NCI-H2196 treated with DMSO at 0.1 percent for 48 hours (cell line): ENCODE measurements at regions not wholly inside any gene's neighbourhood (a gene's known extent, or its start where the extent isn't known, plus 50 kb on each side); places are given as distances from the start of the nearest gene placed in this dataset.
"Not testable (repeated sequence)": the region's sequence is repeated elsewhere in the genome, so short reads cannot be mapped to it uniquely, and the experiment has no call there.

Source experiments
- DNase-seq: peaks from one replicate; lab custom pipeline; 2025; ENCODE audit not compliant: unreplicated experiment; lab: John Stamatoyannopoulos, UW

DNA sequence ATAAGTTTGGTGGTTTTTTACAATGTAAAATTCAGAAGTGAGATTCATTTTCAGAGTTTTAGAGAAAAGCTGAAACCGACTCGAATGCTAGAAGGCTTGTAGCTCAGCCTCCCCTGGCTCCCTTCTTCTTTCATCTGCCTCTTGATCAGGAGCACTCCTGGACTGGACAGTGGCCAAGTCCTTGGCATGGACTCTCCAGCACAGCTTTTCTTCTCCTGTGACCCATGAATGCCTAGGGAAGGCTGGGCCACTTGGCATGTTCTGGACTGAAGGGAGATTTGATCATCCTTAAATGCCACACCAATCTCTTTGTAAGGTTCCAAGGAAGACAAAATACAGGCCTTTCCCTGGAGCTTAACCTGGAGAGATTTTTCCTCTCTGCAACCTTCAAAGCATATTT lies 384.0 kb upstream of the SASH1 start:
- no peak for DNase-seq

DNA sequence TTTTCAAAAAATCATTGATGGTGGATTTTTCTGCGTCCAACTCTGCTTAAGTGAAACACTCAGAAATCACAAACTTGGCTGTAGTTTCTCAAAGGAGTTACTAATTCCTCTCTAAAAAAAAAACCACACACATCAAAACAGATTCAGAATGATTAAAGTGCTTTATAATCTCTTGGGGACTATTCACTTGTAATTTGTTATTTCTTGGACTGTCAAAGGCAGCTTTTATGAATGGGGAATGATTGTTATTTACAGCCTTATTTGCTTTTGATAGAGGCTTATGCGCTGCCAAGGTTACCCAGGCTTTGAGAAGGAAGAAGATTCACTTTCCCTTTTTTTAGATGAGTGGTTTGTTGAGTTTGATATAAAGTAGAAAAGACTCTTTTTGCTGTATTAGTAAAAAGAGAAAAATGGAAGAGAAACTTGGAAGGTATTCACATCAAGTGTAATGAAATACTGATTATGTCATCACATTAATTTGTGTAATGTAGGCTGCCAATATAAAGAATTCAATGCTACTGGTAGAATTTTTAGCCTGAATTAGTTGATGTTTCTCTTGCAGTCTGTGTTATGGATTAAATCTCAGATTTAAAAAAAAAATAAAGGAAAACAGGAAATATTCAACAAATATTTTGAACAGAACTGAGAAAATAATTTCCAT lies 381.0 kb upstream of the SASH1 start:
- no peak for DNase-seq

DNA sequence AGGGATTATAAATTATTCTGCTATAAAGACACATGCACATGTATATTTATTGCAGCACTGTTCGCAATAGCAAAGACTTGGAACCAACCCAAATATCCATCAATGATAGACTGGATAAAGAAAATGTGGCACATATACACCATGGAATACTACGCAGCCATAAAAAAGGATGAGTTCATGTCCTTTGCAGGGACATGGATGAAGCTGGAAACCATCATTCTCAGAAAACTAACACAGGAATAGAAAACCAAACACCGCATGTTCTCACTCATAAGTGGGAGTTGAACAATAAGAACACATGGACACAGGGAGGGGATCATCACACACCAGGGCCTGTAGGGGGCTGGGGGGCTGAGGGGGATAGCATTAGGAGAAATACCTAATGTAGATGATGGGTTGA lies 377.2 kb upstream of the SASH1 start:
- DNase-seq: not testable (repeated sequence)

DNA sequence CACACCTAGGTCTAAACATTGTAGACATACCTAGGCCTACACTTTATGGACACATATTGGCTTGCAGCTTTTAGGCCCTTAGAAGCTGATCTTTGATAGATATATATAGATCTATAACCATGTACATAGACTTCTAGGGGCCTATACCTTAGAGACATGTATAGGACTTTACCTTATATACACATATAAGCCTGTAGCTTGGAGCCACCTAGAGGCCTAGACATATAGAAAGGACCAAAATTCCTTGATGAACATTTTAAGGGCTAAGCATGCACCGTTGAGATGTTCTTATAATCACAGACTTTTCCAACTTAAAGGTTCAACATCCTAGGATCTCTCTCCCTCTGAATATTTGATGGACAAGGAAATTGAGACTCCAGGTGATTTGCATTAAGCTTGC lies 371.7 kb upstream of the SASH1 start:
- DNase-seq: no peak

DNA sequence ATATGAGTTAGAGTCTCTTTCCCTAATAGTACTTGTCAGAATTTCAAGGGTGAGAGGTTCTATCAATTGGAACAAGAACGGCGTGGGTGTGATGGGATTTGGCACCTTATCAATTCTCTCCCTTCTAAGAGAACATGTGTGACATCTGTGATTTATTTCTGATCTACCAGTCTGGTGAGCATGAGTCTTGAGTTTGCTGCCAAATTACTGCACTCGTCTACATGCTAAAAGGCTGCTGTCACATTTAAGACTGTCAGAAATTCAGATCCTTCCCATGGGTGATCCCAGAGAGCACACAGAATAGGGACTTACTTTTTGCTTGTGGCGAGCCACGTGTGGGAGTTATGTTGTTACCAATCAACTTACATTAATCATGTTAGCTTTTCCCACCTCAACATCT lies 370.2 kb upstream of the SASH1 start:
- DNase-seq: no peak

DNA sequence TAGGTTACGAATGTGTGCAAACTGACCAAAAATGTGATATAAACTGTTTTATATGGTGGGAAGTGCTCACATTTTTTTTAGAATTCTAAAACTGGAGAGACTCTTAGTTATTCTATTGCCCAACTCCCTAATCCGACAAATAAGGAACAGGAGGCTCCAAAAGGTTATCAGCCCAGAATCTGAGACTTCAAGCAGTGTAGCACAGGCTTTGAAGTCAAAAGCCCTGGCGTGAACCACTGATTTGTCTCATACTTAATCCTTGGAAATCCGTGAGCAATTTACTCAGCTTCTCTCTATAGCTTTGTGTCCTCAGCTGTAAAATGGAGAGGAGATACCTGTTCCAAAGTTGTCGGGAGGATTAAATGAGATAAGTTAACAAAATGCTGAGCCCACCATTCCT lies 368.8 kb upstream of the SASH1 start:
- no peak for DNase-seq

DNA sequence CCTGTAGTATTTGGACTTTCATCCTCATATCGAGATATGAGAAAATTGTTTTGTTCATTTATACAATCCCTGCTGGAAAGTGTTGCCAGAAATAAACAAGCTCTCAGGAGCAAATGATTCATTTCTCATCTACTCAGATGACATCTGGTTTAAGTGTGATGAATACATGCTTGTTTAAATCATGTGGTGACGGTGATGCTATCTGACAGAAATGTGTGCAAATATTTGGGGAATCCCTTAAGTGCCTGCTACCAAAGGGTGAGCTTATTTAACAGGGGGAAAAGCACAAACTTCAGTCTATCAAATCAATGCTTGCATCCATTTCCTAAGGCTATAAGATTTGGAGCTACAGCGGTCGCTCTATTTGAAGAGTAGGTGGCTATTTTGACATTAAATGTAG lies 368.3 kb upstream of the SASH1 start:
- no peak for DNase-seq

DNA sequence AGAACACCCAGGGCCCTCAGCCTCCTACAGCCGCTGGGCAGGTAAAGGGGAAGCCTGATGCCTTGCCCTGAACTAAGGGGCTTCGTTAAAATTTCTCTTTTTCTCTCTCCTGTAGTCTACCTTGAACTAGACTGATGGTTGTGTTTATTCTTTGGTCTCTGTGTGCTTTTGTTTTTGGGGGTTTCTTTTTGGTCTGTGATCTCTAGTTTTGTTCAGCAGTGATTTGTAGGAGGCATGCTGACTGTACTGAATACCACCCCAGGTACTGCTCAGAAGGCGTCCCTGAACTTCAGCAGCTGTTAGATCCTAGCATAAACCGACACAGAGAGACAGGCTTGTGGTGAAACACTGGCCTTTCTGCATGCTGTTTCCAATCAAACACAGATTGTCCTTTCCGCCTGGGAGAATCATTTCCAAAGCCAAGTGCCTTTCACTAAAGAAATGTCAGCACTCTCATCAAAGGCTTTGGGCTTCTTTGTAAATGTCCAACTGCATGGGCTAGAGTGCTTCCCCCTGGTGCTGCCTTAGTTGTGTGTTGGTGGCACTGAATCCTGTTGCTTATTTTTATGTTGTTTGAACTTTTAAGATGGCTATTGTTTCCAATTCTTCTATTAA lies 364.7 kb upstream of the SASH1 start:
- no peak for DNase-seq

DNA sequence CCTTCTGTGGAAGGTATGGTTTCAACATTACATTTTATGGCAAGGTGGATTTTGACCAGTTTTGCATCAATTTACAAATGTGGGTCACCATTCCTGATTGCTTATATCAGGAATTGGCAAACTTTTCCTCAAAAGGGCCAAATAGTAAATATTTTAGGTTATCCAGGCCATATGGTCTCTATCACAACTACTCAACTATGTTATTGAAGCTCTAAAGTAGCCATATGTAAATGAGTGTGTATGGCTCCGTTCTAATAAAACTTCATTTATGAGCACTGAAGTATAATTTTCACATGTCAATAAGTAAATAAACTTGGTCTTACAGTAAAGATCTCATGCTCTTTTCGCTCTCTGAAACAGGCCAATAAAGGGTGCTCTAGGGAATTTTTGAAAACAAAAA lies 362.7 kb upstream of the SASH1 start:
- DNase-seq: no peak

DNA sequence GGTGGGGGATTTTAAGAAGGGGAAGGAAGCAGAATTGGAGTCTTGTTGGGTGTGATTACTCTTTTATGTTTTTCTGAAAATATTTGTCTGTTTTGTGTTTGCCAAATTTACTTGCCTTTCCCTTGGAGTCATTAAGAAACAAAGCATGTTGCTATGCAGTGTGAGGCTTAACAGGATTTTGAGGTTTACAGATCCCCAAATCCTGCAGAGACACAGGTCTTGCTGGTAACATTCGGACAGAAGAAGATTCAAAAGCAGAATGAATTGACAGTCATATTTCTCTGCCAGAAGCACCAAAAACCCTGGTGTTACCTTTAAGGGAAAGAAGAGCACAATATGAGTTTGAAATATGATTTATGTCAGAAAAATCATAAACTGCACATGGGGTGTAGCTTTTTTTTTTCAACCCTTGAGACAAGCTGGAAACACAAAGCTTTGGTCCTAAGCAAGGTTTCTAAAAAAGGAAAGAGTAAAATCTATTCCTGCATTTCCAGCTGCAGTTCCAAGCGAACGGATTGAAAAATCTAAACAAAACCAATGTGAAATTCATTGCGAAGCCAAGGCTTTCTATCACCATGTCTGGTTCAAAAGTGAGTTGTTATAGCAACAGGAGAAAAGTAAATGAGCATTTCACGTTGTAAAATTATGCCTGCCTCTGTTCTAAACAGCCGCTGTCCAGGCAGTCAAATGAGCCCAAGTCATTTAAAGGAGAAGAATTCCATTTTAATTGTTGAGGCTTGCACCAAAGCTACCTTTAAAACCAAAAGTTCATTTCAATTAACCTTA lies 358.9 kb upstream of the SASH1 start:
- DNase-seq: no peak

DNA sequence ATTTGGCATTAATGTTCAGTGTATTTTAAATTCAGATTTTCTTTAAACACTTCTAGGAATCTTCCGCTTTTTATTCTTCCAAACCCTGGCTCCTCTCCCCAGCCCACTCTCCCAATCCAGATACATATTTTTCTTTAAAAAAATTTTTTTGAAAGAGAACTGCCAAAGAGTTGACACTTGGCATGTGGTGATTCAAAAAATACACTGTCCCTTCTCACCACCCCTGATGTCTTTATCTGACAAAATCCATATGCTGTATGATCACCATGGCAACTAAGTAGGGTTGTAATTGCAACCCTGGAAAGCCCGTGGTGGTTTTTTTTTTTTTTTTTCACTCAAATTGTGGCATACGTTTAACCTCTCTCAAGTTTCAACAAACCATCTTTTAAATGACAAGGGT lies 355.8 kb upstream of the SASH1 start:
- no peak for DNase-seq

DNA sequence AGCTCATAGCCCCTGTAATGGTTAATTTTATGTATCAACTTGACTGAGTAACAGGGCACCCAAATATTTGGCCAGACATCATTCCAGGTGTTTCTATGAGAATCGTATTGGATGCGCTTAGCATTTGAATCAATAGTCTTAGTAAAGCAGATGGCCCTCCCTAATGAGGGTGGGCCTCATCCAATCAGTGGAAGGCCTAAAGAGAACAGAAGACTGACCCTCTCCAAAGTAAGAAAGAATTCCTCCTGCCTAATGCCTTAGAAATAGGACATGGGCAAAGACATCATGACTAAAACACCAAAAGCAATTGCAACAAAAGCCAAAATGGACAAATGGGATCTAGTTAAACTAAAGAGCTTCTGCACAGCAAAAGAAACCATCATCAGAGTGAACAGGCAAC lies 352.5 kb upstream of the SASH1 start:
- DNase-seq: no peak

DNA sequence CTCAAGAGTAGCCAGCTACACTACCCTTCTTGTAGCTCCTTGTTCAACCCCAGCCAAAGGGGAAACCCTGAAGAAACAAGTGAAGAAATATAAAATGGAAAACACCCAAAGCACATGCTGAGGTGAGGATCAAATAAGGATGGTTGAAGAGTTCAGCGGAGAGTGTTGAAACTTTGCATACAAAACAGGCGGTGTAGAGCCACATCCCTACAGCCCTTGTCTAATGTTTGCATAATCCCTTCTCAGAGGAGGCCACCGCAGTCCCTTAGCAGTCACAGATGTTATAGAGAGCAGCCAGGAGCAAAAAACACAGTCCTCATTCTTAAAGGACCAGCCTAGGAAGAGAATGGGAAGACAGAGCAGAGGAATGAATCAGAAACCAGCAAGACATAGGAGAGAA lies 350.7 kb upstream of the SASH1 start:
- DNase-seq: no peak

DNA sequence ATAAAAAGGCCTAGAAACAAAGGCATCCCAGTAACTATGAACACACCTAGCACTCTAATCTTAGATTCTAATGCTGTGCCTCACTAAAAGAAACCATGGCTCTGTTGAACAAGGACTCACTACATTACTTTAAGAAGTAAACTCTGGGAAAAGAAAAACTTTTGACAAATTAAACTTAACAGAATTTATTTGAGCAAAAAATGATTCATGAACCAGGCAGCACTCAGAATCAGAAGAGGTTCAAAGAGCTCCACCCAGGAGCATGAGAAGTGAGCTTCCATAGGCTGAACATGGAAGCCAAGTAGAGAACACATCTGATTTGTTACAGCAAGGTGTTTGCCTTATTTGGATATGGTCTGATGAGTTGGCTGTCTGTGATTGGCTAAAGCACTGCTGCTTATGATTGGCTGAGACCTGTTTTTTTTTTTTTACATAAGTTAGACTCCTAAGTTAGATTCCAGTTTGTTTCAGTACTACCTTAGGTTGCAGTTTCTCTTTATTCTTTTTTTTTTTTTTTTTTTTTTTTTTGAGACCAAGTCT lies 343.6 kb upstream of the SASH1 start:
- no peak for DNase-seq

DNA sequence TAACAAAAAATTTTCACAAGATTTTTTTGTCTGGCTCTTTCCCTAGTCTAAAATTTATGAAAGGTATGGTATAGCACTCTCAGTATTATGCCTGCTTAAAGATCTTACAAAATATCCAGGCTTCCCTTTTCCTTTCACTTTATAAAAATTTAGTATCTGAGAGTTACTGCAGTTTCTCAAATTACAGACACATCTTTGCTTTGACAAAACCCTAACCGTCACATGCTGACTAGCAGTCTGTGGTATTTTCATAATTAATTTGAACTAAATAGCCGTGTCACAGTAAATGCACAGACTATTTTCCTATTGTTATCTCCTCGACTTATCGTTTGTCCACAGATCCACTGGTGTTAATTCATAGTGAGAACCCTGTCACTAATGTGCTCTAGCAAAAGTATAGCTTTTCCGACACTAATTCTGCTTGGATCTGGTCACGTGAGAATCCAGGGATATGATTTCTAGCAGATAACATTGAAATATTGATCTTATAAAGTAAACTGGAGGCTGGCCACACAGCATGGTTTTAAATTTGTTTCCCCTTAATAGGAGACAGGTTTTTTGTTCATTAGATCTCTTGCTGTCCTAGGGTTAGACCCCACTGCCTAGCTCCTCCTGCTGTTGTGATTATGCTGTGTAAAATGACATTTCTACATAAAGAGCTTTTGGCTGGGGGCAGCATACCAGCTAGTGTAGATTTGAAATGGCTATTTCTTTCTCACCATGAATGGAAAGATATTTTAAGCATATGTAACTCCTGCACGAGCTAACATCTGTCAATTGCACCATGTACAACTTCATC lies 340.6 kb upstream of the SASH1 start:
- DNase-seq: no peak

DNA sequence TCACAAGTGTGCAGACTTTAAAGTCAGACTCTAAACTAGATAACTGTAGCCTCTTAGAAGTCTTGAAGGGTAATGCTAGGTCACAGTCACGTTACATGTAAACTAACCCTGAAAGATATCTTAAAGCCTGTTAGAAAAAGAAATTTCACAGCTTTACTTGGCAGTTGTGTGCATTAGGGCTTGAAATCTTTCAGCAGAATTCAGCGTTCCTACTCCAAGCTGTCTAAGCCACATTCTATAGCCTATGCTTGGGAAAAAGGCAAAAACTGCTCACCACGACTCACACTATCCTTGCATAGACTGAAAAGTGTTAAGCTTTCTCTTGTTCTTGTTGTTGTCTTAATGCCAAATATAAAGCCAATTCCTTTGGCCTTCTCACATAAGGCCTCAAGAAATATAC lies 338.0 kb upstream of the SASH1 start:
- DNase-seq: no peak

DNA sequence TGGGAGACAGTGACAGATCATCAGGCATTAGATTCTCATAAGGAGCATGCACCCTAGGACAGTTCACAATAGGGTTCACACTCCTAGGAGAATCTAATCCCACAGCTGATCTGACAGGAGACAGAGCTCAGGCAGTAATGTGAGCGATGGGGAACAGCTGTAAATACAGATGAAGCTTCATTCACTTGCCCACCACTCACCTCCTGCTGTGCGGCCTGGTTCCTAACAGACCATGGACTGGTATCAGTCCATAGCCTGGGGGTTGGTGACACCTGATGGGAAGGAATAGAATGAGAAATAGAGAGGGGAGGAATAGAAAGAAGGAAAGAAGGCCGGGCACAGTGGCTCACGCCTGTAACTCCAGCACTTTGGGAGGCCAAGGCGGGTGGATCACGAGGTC lies 336.8 kb upstream of the SASH1 start:
- no peak for DNase-seq

DNA sequence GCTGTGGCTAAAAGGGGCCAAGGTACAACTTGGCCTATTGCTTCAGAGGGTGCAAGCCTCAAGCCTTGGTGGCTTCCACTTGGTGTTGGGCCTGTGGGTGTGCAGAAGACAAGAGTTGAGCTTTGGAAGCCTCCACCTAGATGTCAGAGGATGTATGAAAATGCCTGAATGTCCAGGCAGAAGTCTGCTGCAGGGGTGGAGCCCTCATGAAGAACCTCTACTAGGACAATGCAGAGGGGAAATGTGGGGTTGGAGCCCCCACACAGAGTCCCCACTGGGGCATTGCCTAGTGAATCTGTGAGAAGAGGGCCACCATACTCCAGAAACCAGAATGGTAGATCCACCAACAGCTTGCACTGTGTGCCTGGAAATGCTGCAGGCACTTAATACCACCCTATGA lies 332.1 kb upstream of the SASH1 start:
- DNase-seq: not testable (repeated sequence)

DNA sequence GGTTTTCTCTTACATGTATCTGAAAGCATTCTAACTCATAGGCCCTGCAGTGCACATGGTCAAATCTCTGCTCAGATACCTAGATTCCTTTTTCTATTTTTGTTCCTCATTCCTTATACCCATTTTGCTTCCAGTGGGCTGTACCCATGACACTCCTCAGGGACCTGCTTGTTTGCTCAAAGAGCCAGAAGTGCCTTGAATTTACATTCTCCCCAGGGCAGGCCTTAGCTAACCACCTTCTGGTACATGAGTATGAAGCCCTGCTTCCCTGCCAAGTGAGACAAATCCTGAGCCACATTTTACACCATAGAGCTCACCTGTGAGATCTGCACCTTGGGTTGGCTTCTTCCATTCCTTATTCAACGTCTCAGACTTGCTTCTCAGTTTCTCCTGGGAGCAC lies 326.6 kb upstream of the SASH1 start:
- DNase-seq: no peak

DNA sequence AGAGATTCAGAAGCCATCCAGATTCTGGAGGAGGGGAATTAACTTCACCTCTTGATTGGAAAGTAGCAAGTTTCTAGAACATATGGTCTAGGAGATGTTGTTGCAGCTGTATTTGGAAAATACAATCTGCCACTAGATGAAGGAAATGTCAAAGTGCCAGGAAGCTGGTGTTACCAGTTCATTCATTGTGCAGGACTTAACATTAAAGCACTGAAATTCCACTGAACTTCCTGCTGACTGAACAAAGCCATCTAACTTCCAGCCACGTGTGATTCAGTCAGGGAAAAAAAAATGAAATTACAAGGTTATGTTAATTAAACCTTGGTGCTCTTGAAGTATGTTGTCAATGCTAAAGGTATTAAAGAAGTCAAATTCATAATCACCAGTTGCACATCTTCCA lies 321.5 kb upstream of the SASH1 start:
- no peak for DNase-seq

DNA sequence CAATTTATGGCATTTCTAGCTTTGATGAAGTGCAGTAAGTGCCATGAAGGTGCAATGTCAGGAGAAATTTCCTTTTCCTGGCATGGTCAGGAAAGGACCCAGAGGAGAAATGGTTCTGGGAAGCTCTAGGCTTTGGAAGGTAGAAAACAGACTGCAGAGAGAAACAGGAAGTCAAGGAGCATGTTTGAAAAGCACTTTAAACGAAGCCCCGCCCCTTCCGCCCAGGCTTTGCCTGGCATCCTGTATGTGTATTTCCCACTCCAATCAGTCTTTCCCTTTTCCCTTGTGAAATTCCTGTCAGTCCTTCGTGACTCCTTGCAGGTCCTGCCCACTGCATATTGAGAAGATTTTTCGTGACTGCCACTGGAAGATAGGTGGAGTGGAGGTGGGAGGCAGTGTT lies 320.9 kb upstream of the SASH1 start:
- DNase-seq: no peak
